ENCODE measurements at regions not wholly inside any gene's neighbourhood (a gene's known extent, or its start where the extent isn't known, plus 50 kb on each side); places are given as distances from the start of the nearest gene placed in this dataset.

GRCh38 chr13:34667286-34668218 lies 274.5 kb upstream of the NBEA start:
- H3K9ac ChIP-seq (replicated peaks; ENCODE audit: extremely low read depth, insufficient read depth, low read length), result no peak overlapping the region
- H3K4me2 ChIP-seq (ENCODE audit: insufficient read depth, low read length), result no peak overlapping the region
- CTCF ChIA-PET, result interaction anchor here (0.9 kb wide), 1 partner anchor 19 kb away, joined by 4 read pairs; no protein-coding TSS in a partner anchor
- no peaks in the 10 kb centered on the region for H3K4me1 ChIP-seq (ENCODE audit: control insufficient read depth, extremely low read depth, insufficient read depth, low read length)
- FAIRE-seq (no peak), DNase-seq (ENCODE audit: low read depth, low spot score) (no peak)
- TF ChIP-seq POLR2AphosphoS5 (IDR thresholded peaks at IDR 0.05; ENCODE audit: insufficient read depth, low read depth, low read length), result no peak
- no peak for TF ChIP-seq MYC (IDR thresholded peaks at IDR 0.05; ENCODE audit: low read depth, low read length)
- TF ChIP-seq FOS (IDR thresholded peaks at IDR 0.05; ENCODE audit: borderline replicate concordance, insufficient read depth, low read length), result no peak
- TF ChIP-seq CTCF (IDR thresholded peaks at IDR 0.05; ENCODE audit: extremely low read depth in 1 of 2, insufficient read depth in 1 of 2, low read depth in 1 of 2, low read length in 2 of 2), result no peak
- TF ChIP-seq EZH2 (IDR thresholded peaks at IDR 0.05; ENCODE audit: borderline replicate concordance, low read depth, low read length, severe bottlenecking), result no peak
- TF ChIP-seq POLR2A (IDR thresholded peaks at IDR 0.05; ENCODE audit: low read depth, low read length), result no peak
- no peak for TF ChIP-seq MAX (IDR thresholded peaks at IDR 0.05; ENCODE audit: insufficient read depth, insufficient read length)
- H3K4me3 ChIP-seq (replicated peaks in 1 of 3; ENCODE audit: insufficient read depth in 1 of 3, low read depth in 1 of 3, low read length in 3 of 3), result no peak overlapping the region
- H3K79me2 ChIP-seq (ENCODE audit: control insufficient read depth, insufficient read depth, low read length), result no peaks in the 10 kb centered on the region
- H3K36me3 ChIP-seq (ENCODE audit: control insufficient read depth in 2 of 2, extremely low read depth in 1 of 2, insufficient read depth in 2 of 2, low read length in 2 of 2), result no peaks in the 10 kb centered on the region
- dilution Hi-C loops (cut with MboI; ENCODE audit: extremely low pct_ligation_motif_present, low sequenced_read_pairs), result no loop called here
- peaks cover 0 to 1% of the 10 kb centered on the region in 2 experiments for H3K27me3 ChIP-seq (ENCODE audit: control insufficient read depth in 2 of 2, insufficient read depth in 2 of 2, low read length in 2 of 2)
- no peaks in the 10 kb centered on the region for H3K9me3 ChIP-seq (replicated peaks; ENCODE audit: control insufficient read depth, insufficient read depth, low read length)
- H3K27ac ChIP-seq (ENCODE audit: insufficient read depth, low read depth, low read length), result no peak overlapping the region
- H4K20me1 ChIP-seq (replicated peaks; ENCODE audit: control insufficient read depth, extremely low read depth, insufficient read depth, low read length), result no peaks in the 10 kb centered on the region
- H3K9me1 ChIP-seq (replicated peaks; ENCODE audit: control insufficient read depth, extremely low read depth, insufficient read depth, low read length), result no peaks in the 10 kb centered on the region
- no peak overlapping the region for H2AFZ ChIP-seq (ENCODE audit: low read depth, low read length)
- intact Hi-C loops (cut with micrococcal nuclease), result no loop called here
- POLR2A ChIA-PET, result no interaction called here
- no TSS peak for BruUV-seq (replicated peaks)
